ENCODE measurements at regions not wholly inside any gene's neighbourhood (a gene's known extent, or its start where the extent isn't known, plus 50 kb on each side); places are given as distances from the start of the nearest gene placed in this dataset.

- TF ChIP-seq, protein P1, sequence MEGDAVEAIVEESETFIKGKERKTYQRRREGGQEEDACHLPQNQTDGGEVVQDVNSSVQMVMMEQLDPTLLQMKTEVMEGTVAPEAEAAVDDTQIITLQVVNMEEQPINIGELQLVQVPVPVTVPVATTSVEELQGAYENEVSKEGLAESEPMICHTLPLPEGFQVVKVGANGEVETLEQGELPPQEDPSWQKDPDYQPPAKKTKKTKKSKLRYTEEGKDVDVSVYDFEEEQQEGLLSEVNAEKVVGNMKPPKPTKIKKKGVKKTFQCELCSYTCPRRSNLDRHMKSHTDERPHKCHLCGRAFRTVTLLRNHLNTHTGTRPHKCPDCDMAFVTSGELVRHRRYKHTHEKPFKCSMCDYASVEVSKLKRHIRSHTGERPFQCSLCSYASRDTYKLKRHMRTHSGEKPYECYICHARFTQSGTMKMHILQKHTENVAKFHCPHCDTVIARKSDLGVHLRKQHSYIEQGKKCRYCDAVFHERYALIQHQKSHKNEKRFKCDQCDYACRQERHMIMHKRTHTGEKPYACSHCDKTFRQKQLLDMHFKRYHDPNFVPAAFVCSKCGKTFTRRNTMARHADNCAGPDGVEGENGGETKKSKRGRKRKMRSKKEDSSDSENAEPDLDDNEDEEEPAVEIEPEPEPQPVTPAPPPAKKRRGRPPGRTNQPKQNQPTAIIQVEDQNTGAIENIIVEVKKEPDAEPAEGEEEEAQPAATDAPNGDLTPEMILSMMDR (IDR thresholded peaks at IDR 0.05; ENCODE audit: poor library complexity) = no peak
- TF ChIP-seq EZH2phosphoT487 (IDR thresholded peaks at IDR 0.05; ENCODE audit: low read depth, severe bottlenecking, unreplicated experiment) (no peak), EZH2 (IDR thresholded peaks at IDR 0.05; ENCODE audit: borderline replicate concordance) (no peak)
Measured at GRCh38 chr7:155863721-155864151, 51.5 kb upstream of the SHH start.

Data from hepatocyte (in vitro differentiated cells).